HG02840 (cell line): ENCODE measurements at regions not wholly inside any gene's neighbourhood (a gene's known extent, or its start where the extent isn't known, plus 50 kb on each side); places are given as distances from the start of the nearest gene placed in this dataset.

Source experiments
- ATAC-seq: cut with Tn5 transposase; IDR thresholded peaks from one replicate; pipeline ENCODE4 v1.9.1; 2021; ENCODE audit warnings: mild to moderate bottlenecking, moderate library complexity, moderate number of reproducible peaks; ENCODE audit not compliant: unreplicated experiment, low FRiP score

DNA sequence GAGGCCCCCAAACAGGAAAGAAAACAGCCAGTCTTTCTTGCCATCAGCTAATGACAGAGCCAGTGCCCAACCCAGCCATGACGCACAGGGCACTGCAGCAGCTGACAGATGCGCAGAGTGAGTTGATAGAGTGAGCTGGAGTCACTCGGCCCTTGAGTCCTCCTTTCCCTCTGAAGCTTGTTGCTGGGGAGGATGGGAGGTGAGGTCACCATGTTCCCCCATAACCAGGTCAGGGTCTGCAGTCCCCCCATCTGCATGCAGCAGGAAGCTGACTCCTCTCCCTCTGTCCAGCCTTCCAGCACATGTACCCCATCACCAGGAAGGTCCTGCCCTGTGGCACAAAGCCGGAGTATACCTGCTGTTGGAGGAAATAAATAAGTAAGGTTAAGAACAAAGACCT, 174.6 kb downstream of the ABHD5 start:
- no peak for ATAC-seq

DNA sequence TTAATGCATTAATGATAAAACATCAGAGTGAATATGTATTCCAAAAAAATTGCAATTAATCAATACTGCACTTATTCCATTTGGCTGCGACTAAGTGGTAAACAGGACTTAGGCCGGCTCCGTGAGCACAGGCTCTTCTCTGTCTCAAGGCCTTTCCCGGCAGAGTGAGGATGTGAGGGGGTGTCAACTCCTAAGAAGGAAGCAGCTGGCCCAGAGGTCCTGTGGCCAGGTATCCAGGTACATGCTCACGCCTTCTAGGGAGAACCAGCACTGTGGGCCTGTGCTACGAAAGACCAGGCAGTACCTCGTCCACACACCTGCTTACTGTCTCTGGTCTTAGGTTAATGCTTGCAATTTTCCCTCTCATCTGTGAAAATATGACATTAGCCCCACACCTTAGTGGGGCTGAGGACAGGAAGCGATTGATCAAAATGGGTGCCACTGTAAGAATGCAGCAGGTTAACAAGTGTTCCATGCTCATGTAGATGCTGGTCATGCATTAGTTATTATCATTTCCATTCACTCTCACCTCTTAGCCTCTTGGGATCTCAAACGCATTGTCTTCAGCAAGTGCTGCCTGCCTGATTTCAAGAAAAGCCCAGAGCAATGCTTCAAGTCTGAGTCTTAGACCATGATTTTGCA, 175.3 kb downstream of the ABHD5 start:
- no peak for ATAC-seq

DNA sequence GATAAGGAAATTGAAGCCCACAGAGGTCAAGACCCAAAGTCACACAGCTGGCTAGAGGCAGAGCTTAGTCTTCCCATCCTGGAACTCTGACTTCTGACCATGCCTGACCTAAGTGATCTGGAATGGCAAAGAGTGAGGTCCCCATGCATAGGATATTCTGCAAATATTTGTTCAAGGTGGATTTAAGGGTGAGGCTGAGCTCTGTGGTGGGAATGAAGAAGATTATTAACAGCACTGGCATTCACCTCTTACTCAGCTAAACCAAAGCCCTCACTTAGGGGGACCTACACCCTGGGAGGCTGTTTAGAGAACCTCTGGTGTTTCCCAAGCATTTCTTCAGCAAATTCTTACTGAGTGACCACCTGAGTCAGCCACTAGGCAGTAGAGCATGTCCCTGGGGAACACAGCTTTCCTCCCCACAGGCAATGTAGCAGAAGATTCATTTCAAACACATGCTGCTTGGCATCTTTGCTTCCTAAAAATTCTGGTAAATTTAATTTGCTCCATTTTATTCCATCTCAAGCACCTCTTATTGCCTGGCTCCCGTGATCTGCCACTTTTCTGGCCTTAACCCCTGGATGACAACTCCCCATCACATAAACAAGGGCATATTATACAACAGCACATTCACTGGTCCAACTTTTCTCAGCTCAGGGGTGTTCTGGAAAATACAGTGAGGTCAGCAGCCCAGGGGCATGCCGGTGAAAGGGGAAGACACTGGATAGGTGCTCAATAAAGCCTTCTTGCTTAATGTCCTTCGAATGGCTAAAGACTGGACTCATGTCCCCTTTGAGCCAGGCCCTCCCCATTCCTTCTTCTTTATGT, 176.0 kb downstream of the ABHD5 start:
- no peak for ATAC-seq

DNA sequence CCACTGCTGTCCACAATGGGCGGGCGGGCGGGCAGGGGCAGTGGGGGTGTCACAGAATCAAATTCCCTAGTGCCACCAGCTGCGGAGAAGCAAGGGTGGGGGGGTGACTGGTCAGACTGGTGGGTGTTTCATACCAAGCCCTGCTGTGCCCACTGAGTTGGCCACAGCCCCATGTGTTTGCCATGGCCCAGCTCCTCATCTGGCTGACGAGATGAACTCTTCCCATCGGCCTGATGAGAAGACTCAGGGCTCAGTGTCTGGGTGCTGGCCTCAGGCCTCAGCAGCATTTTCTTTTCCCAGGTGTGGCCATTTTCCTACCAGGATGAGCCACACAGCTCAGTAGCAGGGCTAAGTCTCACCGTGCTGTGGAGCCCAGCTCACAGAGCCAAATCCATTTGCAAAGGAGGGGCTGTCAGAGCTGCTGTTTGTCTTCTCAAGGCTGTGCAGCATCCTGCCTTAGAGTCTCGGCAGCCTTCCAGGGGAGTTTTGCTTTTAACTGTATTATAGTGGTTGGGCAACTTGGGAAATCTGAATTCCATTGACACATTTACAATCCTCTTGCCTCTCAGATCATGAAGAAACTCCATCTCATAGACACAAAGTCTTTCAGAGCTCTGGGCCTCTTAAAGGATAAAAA, 176.8 kb downstream of the ABHD5 start:
- ATAC-seq = no peak

DNA sequence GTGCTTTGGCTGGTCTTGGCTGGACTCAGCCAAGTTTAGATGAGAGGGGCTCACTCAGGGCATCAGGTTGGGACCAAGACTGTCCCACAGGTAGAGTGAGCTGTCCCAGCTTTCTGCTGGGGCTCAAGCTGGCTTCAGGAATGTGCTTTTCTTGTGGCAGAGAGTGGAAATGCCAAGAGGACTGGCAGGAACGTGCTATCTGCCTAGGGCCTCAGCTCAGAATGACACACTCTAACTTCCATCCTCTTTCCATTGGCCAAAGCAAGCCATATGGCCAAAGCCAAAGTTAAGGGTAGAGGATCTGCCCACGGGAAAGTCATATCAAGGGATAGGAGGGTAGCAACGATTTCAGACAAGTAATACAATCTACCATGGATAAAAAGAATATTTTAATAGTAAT, 178.8 kb downstream of the ABHD5 start:
- ATAC-seq = no peak

DNA sequence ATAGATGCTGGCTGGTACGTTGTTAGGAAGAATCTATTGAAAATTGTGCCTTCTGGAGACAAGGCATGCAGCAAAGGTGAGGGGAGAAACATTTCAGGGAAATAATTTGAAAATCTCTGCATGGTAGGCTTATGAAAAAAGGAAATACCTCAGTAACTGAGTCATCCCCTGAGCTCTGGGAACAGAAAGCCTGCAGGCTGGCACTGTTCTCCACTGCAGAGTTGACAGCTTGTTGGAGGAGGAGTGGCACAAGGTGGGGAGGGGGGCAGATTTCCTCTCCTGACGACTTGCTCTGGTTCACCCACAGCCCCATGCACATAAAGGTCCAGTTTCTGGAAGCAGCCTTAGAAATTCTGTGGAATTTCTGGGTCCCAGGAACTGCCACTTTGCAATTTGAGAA, 179.4 kb downstream of the ABHD5 start:
- no peak for ATAC-seq

DNA sequence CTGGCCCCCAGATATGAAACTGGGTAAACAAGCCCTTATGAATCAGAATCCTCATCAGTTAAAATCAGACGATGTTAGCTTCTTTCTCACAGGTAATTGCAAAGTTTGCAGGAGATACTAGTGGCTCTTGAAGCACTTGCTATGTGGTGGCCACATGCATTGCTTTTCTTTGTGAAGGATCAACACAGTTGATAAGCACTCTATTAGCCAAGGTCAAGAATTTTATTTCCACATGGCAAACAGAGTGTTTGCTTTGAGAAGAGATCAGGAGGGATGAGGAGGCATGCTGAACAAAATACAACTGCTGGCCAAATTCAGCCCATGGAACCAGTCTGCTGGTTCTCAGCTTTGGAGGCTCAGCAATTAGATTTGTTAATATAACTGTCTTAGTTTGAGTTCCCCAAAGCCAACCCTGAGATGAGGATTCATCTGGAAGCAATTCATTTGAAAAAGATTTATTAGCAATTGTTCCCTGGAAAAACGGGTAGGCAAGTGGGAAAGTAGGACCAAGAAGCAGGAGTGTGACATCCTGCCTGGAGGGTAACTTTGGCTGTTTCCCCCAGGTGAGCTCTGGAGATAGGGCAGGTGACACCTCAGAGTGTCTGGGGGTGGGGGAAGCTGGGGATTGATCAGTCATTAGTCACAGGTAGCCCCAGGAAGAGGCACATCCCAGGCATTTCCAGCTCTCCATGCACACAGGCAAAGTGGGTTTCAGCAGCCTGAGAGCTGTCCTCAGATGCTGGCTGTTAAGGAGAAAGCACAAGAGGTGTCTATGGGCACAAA, 180.3 kb downstream of the ABHD5 start:
- no peak for ATAC-seq

DNA sequence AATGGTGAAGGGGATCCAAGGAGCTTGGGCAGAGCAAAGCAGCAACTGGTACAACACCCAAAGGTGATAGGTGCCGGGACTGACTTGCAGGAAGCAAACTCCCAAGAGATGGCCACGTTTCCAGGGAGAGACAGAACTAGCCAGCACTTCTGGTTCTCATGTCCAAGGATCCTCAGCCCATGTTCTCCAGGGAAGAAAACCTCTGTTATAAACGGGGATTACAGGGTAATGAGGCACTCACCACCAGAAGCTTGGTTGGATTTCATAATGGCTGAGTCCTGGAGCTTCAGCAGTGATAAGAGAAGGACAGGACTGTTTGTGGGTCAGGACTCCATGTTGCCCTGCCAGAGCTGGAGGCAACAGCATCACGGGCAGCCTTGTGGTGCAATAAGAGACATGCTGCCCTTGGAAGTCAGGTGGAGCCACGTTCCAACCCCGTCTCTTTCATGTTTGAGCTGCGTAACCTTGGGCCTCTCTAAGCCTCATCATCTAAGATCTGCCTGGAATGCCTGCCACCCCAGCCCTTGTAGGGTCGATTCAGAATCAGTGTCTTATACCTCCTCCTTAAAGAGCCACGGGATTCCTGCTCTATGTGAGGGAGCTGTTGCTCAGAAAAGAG, 181.0 kb downstream of the ABHD5 start:
- ATAC-seq = no peak

DNA sequence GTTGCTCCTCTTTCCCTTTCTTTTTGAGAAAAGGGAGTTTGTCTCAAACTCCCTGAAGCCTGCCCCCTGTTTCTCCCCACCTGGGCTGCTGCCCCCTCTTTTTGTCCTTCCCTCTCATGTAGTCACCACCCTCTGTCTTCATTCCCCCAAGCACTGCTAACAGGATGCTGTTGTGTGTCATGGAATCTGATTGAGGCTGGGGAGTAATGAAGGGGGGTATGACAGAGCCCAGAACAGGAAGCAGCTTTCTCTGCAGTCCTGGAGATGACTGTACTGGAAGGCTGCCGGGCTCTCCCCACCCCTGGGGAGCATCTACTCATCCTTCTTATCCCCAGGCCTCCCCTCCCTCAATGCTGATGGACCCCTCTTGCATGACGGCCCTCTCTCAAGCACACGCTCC, 181.6 kb downstream of the ABHD5 start:
- ATAC-seq = no peak

DNA sequence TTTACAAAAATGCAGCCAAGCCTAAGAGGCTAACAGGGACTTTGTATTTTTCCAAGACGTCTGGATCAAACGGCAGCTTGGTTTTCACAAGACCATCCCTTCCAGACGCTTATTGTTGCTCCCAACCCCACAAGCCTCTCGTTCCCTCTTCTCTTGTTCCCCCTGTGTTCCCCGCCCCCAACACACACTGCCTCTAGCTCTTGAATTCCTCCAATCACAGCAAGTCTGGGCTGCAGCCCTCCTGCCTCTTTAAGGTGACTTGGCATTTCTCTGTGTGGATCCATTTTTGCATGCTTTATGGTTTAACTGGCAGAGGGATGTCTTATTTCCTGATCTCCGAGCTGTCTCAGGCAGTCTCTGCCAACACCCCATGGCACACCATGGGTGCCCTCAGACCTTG, 182.2 kb downstream of the ABHD5 start:
- no peak for ATAC-seq

DNA sequence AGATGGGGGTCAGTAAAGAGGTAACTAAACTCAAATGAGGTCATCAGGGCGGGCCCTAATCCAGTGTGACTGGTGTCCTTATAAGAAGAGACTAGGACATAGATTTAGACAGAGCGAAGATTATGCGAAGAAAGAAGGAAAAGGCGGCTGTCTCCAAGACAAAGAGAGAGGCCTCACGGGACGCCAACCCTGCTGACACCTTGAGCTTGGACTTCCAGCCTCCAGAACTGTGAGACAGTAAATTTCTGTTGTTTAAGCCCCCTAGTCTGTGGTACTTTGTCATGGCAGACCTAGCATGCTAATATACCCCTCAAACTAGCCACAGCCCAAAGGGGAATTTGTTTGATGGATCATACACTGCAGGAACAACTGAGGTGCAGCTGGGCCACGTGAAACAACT, 183.0 kb downstream of the ABHD5 start:
- no peak for ATAC-seq

DNA sequence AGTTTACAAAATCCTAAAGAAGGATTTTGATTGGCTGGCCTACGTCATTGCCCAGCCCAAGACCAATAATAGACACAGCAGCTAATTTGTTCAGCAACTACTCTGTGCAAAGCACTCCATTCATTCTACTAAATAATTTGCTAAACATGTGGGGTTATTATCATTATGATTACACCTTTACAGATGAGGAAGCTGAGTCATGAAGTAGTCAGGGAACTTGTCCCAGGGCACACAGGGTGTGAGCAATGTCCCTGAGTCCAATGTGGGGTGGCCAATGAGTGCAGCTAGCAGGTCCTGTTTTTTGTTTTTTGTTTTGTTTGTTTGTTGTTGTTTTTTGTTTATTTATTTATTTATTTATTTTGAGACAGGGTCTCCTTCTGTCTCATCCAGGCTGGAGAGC, 183.6 kb downstream of the ABHD5 start:
- ATAC-seq = no peak

DNA sequence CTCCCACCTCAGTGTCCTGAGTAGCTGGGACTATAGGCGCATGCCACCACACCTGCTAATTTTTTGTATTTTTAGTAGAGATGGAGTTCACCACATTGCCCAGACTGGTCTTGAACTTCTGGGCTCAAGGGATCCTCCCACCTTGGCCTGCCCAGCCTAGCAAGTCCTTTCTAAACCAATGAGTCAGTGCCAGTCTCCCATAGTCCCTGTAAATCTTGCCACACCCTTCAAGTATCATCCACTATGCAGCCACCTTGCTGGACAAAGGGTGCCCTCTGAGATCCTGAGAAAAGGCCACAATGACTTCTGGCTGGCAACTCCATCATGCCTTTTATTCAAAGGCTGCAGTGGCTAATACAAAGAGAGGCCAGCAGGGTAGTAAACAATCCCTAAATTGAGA, 184.0 kb downstream of the ABHD5 start:
- no peak for ATAC-seq

DNA sequence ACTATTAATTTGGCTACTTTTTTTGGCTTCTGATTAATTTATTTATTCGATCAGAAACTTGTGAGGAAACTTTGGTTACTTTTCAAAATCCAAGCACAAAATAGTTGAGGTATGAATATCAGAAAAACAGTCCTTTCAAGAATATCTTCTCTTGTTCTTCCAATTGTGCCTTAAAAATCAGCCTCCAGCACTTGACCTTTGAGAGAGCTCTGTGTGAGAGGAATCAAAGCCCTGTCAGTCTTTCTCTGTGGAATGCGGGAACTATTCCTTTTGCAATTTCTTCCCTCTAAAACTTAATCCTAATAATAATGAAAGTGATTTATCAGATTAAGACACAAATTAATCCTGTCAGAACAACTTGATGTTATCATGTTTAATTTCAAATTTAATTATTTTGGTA, 185.9 kb downstream of the ABHD5 start:
- no peak for ATAC-seq

DNA sequence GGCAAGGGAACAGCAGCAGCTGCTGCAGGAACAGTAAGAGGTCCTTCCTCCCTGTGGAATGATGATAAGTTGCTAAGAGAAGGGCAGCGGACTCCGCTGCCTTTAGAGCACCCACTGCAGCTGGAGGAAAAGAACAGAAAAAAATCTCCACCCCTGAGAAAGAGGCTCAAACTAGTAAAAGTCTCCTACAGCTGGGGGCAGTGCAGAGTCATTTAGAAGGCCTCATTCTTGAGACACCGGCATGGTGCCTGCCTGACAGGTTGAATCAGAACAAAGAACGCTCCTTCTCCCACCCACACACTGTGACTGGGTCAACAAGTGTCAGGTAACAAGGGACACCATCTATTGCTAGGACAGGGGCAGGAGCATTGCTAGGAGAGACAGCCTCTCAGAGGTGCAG, 188.4 kb downstream of the ABHD5 start:
- no peak for ATAC-seq

DNA sequence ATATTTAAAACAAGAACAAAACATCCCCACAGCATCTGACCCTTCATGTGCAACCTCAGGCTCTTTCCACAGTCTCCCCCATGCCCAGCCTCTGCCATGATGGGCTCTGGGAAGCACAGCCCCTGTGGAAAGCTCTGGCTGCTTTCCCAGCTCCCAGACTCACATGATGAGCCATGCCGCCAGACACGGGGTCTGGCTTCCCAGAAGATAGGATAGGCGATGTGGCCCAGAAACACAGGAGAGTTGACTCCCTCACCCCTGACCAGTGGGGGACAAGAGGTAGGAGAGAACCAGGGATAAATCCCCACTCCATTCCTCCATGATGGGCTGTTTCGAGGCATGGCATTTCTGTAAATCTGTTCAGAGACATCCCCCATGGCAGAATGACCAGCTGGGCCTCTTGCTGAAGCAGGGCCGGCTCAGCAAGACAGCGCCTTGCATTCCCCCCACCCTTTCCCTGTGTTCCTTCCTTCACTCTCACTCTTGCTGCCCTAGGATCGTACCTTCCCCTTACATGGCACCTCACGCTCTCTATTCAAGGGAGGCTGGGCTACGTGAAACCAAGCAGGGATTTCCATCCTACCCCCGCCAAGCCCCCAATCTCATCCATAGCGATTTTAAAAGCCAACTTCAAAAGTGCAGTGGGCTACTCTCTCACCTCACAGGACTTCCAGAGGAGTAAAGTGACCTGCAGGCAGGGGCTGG, 192.4 kb downstream of the ABHD5 start:
- no peak for ATAC-seq

DNA sequence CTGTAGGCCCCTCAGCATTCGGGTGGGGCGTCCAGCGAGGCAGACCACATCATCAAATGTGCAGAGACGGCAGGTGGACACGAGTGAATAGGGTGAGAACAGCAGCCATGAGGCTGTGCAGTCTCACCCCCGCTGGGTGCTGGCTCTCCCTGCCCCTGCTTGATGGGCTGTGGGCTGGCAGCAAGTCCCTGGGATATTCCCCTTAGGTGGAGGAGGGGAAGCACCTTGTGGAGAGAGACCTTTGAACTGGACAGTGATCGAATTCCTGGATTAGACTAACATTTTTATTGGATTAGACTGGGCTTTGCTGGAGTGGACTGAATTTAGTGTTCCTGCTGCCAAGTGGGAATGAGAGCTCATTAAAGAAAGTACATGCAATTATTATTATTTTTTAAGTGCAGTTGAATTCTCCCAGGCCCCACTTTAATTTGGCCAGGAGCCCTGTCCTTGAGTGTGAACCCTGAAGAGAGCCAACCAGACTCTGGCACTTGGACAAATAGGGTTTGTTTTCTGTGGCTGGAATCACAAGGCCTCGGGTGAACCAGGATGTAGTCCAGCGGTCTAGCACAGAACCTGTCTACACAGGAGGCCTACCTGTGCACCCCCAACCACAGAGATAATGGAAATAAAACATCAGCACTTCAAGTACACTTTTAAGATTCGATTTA, 193.1 kb downstream of the ABHD5 start:
- ATAC-seq = no peak

DNA sequence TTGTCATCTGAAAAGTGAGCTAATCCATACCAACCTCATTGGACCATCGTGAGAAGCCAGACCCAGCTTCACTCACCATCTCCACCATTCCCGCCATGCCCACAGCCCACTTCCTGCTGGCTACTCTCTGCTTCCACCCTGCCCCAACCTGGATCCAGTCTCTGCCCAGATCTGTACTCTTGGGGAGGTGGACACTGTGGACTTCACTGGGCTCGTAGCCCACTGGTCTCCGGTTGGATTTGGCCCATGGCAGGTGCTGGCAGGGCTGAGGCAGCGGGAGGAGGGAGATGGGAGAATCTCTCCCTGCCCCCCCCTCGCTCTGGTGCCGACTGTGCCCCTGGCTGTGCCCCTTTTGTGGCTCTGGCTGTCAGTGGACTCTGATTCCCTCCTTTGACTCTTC, 193.8 kb downstream of the ABHD5 start:
- no peak for ATAC-seq

DNA sequence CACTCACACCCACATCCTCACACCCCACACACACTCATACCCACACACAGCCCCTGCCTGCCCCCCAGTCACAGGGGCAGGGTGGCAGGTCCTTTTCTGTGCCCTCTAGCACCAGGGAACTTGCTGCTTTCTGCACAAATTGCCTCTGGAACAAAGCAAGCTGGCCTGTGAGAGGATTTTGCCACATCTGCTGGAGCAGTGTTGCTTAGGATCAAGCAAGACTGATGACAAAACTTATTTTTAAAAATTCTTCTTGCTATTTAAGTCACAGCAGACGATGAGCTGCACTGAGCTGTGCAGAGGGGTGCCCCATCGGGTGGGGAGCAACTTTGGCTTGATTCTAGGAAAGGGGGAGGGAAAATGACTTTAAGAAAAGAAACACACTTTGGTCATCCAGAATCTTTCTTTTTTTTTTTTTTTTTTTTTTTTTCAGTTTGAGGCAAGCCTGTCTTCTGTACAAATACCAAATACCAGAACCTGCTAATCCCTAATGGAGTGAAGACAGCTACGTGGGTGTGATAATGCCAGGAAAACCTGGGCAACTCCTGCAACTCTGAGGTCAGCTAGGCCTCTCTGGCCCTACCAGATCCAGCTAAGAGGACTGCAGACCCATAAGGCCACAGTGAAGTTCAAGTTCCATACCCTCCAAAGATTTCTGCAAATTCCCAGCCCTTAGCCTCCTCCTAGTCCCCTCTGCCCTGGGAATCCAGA, 195.3 kb downstream of the ABHD5 start:
- ATAC-seq = no peak
